EL (cell line): ENCODE measurements at regions not wholly inside any gene's neighbourhood (a gene's known extent, or its start where the extent isn't known, plus 50 kb on each side); places are given as distances from the start of the nearest gene placed in this dataset.
"Not testable (repeated sequence)": the region's sequence is repeated elsewhere in the genome, so short reads cannot be mapped to it uniquely, and the experiment has no call there.

Source experiments
- DNase-seq: peaks from one replicate; pipeline ENCODE4 v3.0.0-alpha.2; 2016

DNA sequence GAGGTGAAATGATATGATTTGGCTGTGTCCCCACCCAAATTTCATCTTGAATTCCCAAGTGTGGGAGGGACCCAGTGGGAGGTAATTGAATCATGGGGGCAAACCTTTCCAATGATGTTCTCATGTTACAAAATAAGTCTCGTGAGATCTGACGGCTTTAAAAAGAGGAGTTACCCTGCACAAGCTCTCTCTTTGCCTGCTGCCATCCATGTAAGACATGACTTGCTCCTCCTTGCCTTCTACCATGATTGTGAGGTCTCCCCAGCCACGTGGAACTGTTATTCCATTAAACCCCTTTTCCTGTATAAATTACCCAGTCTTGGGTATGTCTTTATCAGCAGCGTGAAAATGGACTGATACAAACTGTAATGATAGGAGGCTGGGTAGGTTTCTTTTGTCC, 145.1 kb downstream of the AKR1D1 start:
- DNase-seq, result not testable (repeated sequence)

DNA sequence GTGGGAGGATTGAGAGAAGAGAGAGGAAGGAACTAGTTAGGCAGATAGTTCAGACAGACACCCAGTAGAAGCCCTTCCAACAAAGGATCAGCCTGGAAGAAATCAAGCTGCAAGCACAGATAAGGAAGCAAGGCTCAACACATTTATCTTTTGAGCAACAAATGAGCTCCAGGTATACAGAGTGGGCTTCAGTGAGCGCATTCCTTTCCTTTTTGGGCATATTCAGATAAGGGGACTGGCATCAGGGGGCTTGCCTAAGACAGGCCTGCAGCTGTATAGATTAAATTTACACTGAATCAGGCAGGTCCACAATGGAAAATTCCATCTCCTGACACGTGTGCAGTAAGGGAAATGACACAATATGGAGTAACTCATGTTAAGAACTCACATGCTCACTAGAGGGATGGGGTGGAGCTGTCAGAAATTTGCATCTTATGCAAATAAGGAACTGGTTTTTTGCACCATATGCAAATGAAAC, 147.2 kb downstream of the AKR1D1 start:
- DNase-seq, result no peak

DNA sequence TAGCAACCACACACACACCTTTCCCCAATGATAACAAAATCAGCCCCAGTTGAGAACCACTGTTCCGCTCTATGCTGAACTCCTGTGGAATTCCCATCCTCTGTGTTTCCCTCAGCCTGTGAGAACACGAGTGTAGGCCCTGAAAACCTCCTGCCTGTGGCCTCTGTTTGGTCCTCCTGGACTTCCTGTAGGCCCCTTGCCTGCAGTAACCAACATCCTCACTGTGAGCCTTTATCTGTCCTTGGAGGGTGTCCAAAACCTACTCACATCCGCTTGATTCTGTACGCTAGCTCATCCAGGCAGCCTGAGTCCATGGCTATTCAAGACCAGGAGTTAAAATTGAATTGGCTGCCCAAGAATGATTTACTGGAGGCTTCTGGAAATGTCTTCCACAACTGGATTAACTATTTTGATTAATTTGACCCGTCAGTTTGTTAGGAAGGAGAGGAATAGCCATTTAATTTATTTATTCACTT, 149.8 kb downstream of the AKR1D1 start:
- peak; percentile 73 for DNase-seq

DNA sequence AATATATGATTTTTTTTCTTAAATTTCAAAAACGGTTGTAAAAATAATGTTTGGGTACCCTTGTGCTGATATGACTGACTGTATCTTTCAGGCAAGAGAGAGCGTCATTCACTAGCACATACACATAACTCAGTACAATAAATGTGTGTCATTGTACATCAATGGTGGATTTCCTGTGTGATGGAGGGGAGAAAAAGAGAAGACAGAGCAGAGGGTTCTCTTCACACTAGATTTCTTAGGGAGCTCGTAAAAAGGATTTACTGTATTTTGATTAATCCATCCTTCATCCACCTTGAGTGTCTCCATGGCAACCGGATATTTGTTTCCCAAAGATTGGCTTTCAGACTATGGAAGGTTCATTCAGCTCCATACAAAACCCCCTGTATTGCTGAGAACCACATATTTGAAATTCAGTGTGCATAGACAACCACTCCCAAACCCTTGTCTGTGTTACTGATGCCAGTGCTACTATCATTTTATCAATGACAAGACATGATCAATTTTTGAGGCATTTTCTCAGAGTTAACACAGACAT, 150.6 kb downstream of the AKR1D1 start:
- no peak for DNase-seq

DNA sequence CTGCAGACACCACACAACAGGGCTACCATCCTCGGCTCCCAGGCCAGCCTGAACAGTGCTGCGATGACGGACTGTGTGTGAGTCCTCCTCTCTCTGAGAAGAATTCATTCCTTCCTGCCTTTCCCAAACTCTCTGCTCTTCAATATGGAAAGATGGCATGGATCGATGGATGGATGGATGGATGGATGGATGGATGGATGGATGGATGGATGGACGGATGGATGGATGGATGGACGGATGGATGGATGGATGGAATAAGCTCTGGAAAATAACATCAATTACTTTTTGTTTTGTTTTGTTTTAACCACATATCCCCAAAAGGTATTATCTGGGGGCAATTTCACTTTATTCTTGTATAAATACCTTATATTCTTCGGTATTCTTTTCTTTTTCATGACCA, 151.9 kb downstream of the AKR1D1 start:
- no peak for DNase-seq

DNA sequence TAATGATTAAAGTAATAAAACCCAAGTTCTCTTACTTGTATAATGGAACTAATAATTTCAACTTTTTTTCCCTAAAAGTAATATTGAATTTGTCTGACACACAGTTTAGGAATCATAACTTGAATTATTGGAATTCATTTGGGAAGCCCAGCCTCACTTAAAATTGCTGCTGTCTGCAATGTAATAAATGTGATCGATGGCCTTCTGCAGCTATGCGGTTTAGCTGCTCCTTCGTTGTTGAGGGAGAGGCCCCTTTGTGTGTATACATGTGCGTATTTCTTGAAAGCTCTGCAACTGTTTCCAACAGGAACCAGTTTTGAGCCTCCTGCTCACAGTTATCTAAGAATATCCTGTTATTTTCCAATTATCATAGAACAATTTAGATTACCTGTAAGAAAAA, 152.5 kb downstream of the AKR1D1 start:
- no peak for DNase-seq

DNA sequence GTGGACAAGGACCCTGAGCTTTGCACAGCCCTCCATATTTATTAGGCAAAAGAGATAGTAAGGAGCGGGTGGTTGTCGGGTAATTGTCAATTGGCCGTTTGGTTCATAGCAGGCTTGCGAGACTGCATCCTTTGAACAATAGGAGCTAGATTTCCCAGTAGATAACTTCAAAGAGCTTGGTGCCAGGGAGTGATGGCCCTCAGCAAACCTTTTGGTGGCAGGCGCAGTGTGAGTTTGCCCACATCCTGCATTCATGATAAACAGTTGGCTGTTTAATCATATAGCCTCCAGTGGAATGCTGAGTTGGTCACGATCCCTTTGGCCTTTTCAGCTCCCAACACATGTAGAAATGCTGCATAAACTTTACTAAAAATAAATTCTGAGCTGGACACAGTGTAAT, 156.9 kb downstream of the AKR1D1 start:
- no peak for DNase-seq

DNA sequence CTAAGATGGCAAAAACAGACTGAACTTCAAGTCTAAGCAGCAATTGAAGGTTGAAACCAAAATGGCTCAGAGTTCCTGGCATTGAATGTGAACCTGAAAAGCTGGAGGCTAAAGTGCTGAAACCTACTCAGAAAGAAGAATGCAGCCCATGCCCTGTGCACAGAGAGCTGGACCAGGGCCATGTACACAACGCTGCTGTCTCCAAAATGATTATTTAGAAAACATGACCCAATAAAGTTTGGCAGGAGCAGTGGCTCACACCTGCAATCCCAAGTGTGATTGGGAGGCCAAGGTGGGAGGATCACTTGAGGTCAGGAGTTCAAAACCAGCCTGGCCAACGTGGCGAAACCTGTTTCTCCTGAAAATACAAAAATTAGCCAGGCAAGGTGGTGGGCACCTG, 158.9 kb downstream of the AKR1D1 start:
- no peak for DNase-seq

DNA sequence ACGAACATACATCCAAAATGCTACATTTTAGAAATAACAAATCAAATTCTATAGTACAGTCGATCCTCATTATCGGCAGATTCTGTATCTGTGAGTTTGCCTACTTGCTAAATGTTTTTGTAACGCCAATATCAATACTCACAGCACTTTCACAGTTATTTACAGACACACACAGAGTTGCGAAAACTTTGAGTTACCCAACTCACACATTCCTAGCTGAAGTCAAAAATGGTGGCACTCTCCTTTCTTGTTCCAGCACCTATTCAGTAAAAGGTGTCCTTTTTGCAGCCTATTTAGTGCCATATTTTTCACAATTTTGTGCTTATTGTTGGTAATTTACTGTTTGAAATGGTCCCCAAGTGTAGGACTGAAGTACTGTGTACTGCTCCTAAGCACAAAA, 161.7 kb downstream of the AKR1D1 start:
- DNase-seq, result no peak

DNA sequence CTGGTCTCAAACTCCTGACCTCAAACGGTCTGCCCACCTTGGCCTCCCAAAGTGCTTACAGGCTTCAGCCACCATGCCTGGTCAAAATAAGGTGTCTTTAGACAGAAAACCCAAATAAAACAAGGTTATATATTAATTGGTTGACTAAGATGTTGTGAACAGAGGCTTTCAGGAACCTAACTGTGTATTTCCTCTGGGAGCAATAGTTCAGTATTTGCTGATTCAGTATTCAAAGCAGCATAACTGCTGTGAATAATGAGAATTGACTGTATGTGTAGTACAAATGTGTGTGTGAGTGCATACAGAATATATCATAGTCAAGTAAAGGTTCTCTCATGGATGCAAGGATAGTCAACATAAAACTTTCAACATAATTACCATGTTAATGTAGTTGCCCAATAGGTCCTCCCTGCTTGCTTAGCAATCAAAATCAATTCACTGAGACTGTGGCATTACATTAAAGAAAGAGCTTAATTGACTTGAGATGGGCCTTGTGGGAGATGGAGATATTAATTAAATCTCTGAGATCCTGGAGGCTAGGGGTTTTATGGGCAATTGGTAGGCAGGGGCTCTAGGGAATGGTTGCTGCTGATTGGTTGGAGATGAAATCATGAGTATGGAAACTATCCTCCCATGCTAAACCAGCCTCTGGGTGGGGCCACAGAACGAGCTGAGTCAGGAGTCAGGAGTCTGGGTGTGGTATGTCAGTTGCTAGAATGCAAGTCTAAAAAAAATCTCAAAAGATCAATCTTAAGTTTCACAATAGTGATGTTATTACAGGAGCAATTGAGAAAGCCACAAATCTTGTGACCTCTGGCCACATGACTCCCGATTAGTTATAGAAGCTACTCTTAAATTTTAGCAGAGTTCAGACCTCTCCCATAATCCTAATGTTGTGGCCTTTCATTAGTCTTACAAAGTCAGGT, 162.7 kb downstream of the AKR1D1 start:
- peak; percentile 20 for DNase-seq

DNA sequence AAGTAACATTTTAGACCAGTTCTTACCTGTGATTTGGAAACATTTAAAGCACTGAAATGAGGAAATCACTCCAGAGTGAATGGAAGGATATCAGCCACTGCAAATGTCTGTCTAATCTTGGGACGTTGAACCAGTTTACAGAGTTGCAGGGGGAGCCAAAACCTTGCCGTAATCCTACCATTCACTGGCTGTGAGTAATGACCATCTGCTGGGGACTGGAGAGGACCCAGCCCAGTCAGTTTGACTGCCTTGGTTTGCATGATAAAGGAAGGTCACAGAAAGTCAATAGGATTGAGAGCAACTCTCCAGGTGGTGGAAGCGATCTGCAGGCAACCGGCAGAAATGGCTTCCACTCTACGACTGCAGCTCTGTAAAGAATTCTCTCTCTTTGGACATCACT, 167.2 kb downstream of the AKR1D1 start:
- DNase-seq, result peak; percentile 55

DNA sequence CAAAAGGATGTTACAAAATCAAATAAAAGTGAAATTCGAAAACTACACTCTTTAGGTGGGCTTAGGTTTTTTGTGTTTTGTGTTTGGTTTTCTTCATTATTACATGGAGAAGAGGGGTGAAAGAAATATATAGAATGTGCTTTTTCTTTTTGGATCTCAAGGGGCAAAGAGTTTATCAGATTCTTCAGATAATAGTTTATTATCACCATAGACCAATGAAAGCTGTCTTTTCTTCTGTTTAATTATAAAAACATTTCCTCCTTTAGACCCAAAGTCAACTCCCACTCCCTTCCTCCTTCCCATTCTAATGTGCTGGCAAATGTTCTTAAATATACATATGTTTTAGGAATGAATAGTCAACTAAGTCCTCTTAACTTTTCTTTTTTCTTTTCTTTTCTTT, 167.6 kb downstream of the AKR1D1 start:
- no peak for DNase-seq

DNA sequence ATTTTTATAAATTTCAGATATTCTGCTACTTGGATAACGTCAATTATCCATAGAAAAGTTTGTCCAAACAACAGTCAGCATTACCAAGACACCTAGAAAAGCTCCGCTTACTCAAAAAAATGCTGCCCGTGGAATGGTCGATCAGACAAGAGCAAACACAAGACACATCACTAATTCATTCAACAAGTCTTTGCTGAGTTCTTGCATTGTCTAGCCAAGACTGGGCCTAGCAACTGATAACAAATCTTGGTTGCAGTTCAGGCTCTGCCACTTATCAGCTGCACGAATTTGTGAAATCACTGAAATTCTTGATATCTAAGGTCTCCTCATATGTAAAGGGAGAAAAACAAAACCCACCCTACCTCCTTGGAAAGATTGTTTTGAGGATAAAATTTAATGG, 168.3 kb downstream of the AKR1D1 start:
- no peak for DNase-seq

DNA sequence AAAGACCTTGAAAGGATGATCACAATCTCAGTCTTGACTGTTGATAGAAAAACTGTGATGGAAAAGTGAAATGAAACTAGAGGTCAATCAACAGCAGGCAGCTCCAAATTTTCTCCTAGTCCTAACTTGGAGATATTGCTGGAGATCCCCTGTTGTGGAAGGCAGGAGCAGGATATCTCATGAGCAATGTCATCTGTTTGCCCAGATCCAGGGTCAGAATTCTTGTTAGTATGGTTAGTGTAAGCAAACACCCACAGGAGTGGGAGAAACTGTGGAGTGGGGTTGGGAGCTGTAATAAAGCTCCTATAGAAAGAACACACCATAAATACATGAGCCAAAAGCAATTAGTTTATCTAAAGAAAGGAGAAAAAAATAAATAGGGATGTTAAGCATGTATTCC, 169.0 kb downstream of the AKR1D1 start:
- no peak for DNase-seq

DNA sequence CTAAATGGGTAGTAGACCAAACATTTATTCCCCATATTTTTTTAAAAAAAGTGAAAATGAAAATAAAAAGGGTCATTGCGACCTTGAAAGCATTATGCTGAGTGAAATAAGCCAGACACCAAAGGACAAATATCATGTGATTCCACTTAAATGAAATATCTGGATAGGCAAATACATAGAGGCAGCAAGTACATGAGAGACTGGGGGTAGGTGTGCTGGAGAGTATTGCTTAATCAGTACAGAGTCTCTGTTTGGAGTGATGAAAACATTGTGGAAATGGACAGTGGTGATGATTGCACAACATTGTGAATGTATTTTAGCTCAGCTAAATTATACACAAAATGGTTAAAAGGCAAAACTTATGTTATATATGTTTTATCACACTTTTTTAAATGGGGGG, 169.4 kb downstream of the AKR1D1 start:
- DNase-seq, result peak; percentile 26

DNA sequence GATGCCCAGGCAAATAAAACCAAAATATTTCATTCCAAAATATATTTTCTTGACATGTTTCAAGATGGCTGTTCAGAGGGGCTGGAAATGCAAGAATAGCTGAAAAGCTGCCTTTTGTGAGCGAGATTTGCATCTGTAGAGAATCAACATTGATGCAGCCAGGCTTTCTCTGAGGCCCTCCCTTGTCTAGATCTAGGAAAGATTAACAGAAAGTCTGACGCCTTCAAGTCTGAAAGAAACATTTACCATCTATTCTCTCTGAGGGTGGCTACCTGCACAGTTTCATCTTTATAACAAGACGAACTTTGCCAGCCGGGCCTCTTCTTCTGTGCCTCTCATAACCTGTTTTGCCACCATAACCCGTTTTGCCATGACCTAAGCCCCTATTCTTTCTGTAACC, 170.2 kb downstream of the AKR1D1 start:
- no peak for DNase-seq

DNA sequence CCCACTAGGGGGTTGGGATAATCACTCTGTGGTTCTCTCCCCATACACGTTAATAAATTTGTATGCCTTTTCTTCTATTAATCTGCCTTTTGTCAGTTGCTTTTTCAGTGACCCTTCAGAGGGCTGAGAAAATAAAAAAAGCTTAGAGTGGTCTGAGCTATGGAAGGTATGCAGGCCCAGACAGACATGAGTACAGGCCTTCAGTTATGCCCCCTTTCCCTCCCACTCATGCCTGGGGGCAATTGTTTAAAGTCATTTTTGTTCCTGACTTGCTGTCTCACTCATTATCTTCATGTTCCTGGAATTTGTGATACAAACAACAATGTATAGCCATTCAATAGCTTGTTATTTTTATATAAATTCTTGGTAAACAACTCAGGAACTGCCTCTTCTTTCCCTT, 170.8 kb downstream of the AKR1D1 start:
- no peak for DNase-seq

DNA sequence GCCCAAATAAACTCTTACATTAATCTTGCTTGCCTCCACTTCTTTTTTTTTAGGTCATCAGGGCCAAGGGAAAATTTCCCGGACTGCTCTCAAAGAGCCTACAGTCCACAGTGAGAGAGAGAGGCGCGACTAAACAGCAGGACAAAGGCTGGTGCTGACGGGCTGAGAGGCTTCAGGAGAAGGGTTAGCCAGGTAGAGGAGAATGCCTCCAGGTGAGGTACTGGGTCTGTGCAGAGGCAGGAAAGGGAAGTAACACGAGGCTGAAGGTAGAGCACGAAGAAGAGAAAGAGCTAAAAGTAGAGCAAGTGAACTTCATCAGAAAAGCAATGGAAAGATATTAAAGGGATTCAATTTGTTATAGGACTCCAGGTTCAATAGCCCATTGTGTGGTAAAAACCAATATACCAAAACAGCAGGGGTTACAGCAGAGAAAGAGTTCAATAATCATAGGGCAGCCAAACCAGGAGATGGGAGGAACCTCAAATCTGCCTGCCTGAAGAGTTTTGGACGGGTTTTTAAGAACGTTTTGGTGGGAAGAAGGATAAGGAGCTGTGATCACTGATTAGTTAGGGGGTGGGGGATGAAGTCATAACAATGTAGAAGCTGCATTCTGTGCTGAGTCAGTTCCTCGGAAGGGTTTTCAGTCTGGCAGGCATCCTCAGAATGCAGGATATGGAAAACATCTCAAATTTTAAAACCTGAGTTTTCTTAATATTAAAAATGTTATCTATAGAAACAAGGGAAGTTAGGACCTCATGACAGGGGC, 171.5 kb downstream of the AKR1D1 start:
- peak; percentile 51 for DNase-seq

DNA sequence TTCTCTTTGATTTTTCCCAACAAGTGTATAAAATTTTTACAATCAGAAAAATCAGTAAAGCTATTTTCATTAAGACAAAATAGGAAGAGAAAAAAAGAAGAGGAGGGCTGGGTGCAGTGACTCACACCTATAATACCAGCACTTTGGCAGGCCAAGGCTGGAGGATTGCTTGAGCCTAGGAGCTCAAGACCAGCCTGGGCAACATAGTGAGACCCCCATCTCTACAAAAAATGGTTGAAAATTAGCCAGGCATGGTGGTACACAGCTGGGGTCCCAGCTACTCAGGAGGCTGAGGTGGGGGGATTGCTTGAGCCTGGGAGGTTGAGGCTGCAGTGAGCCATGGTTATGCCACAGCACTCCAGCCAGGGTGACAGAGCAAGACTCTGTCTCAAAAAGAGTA, 172.3 kb downstream of the AKR1D1 start:
- no peak for DNase-seq

DNA sequence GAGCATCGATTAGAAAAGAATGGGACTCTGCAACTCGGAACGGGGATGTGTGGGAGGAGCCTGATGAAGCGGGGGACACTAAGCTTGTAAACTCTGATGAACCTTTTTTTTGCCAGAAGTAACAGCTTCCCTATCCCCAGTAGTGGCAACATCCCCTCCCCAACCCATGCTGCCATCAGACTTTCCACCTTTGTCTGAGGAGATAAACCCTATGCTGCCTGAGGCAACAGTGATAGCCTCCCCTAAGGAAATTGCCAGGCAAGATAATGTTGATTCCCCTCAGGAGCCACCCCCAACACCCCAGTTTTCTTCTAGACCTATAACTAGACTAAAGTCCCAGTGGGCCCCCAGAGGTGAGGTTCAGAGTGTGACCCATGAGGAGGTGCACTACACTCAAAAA, 173.7 kb downstream of the AKR1D1 start:
- no peak for DNase-seq

DNA sequence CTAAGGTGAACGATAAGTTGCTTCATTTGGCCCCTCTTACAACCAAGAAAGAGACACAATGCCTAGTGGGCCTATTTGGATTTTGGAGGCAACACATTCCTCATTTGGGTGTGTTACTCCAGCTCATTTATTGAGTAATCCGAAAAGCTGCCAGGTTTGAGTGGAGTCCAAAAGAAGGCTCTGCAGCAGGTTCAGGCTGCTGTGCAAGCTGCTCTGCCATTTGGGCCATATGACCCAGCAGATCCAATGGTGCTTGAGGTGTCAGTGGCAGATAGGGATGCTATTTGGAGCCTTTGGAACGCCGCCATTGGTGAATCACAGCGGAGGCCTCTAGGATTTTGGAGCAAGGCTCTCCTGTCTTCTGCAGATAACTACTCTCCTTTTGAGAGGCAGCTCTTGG, 176.4 kb downstream of the AKR1D1 start:
- DNase-seq, result not testable (repeated sequence)

DNA sequence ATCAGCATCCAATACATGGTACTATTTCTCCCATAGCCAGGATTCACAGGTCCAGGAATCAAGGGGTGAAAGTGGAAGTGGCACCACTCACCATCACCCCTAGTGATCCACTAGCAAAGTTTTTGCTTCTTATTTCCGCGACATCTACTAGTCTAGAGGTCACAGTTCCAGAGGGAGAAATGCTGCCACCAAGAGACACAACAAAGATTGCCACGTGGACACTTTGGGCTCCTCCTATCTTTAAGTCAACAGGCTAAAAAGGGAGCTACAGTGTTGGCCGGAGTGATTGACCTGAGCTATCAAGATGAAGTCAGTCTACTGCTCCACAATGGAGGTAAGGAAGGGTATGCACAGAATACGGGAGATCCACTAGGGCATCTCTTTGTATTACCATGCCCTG, 178.2 kb downstream of the AKR1D1 start:
- no peak for DNase-seq

DNA sequence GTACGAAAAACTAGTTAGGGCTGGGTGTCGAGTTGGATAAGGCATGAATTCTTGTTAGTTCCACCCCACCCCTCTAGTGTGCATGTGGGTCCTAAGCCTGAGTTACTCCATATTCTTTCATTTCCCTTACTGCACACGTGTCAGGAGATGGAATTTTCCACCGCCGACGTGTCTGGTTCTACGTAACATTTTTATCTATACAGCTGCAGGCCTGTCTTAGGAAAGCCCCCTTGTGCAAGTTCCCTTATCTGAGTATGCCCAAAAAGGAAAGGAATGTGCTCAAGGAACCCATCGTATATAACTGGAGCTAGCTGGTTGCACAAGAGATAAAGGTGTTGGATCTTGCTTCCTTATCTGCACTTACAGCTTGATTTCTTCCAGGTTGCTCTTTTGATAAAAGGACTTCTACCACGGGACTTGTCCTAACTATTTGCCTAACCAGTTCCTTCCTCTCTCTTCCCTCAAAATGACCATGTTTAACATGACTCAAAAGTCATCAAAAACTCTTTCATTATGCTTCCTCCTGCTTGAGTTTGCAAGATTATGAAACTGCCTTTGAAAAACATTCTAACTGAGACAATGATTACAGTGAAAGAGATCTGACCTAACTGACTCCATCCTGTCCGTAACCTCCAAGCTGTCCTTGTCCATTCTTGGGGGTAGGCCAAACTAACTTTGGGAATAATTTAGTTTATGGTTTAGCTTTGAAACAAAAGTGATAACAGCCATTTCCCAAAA, 181.4 kb downstream of the AKR1D1 start:
- no peak for DNase-seq
